ENCODE measurements at regions not wholly inside any gene's neighbourhood (a gene's known extent, or its start where the extent isn't known, plus 50 kb on each side); places are given as distances from the start of the nearest gene placed in this dataset.
A peak's percentile ranks its signal among the peaks of the same experiment; 100 is the strongest.

- H3F3A ChIP-seq (ENCODE audit: insufficient read depth): no peaks in the 10 kb centered on the region
- no peak overlapping the region for H3K9ac ChIP-seq
- H3K4me2 ChIP-seq (ENCODE audit: unreplicated experiment): no peak overlapping the region
- WGBS, 2 experiments (ENCODE audit: low coverage in 1 of 2, low lambda C conversion rate in 2 of 2, missing lambda C conversion rate in 2 of 2): 1 to 9% methylated on average over 6 of the region's 6 CpGs
- no peaks in the 10 kb centered on the region for H4K20me1 ChIP-seq (ENCODE audit: insufficient read depth)
- peak overlapping the region; percentile 48 for H2AFZ ChIP-seq
- no peak for TF ChIP-seq EZH2 (IDR thresholded peaks at IDR 0.05; ENCODE audit: insufficient read depth, poor library complexity, severe bottlenecking)
- no peak for TF ChIP-seq EZH2phosphoT487 (IDR thresholded peaks at IDR 0.05; ENCODE audit: insufficient read depth, low read depth)
- H3K27me3 ChIP-seq (replicated peaks; ENCODE audit: insufficient read depth): no peaks in the 10 kb centered on the region
- no peaks in the 10 kb centered on the region for H3K9me3 ChIP-seq (ENCODE audit: low read depth)
- H3K36me3 ChIP-seq (ENCODE audit: low read depth): no peaks in the 10 kb centered on the region
- no peaks in the 10 kb centered on the region for H3K4me1 ChIP-seq (ENCODE audit: insufficient read depth)
- H3K9me2 ChIP-seq (ENCODE audit: insufficient read depth): no peaks in the 10 kb centered on the region
- no peak overlapping the region for H3K27ac ChIP-seq
- no peak overlapping the region for H3K4me3 ChIP-seq
- no peaks in the 10 kb centered on the region for H3K79me2 ChIP-seq (ENCODE audit: insufficient read depth)
- in situ Hi-C loops (cut with MboI): no loop called here
- no peak for DNase-seq
These were observed 423.6 kb downstream of the HAO1 start for GRCh38 chr20:7516621-7517111.

GRCh38 chr20:7520361-7520760 is 419.9 kb downstream of the HAO1 start:
- no peaks in the 10 kb centered on the region for H3K79me2 ChIP-seq (ENCODE audit: insufficient read depth)
- no peak overlapping the region for H3K9ac ChIP-seq
- H3K36me3 ChIP-seq (ENCODE audit: low read depth): no peaks in the 10 kb centered on the region
- no peak overlapping the region for H3K4me3 ChIP-seq
- no peaks in the 10 kb centered on the region for H3F3A ChIP-seq (ENCODE audit: insufficient read depth)
- 86 to 87% methylated on average over 4 of the region's 4 CpGs for WGBS, 2 experiments (ENCODE audit: low coverage in 1 of 2, low lambda C conversion rate in 2 of 2, missing lambda C conversion rate in 2 of 2)
- H3K27me3 ChIP-seq (replicated peaks; ENCODE audit: insufficient read depth): no peaks in the 10 kb centered on the region
- no peaks in the 10 kb centered on the region for H3K9me3 ChIP-seq (ENCODE audit: low read depth)
- no peak overlapping the region for H3K4me2 ChIP-seq (ENCODE audit: unreplicated experiment)
- no peak overlapping the region for H3K27ac ChIP-seq
- H2AFZ ChIP-seq: no peak overlapping the region
- H4K20me1 ChIP-seq (ENCODE audit: insufficient read depth): no peaks in the 10 kb centered on the region
- no peaks in the 10 kb centered on the region for H3K9me2 ChIP-seq (ENCODE audit: insufficient read depth)
- no peaks in the 10 kb centered on the region for H3K4me1 ChIP-seq (ENCODE audit: insufficient read depth)
- TF ChIP-seq EZH2 (IDR thresholded peaks at IDR 0.05; ENCODE audit: insufficient read depth, poor library complexity, severe bottlenecking) (no peak), EZH2phosphoT487 (IDR thresholded peaks at IDR 0.05; ENCODE audit: insufficient read depth, low read depth) (no peak)
- no peak for DNase-seq
- in situ Hi-C loops (cut with MboI): no loop called here

GRCh38 chr20:7523288-7523687 is 417.0 kb downstream of the HAO1 start:
- in situ Hi-C loops (cut with MboI): no loop called here
- Histone ChIP-seq H3K27me3 (replicated peaks; ENCODE audit: insufficient read depth) (no peaks in the 10 kb centered on the region), H4K20me1 (ENCODE audit: insufficient read depth) (no peaks in the 10 kb centered on the region), H3K9me2 (ENCODE audit: insufficient read depth) (no peaks in the 10 kb centered on the region), H3F3A (ENCODE audit: insufficient read depth) (no peaks in the 10 kb centered on the region), H3K9ac (no peak overlapping the region), H3K79me2 (ENCODE audit: insufficient read depth) (no peaks in the 10 kb centered on the region), H3K9me3 (ENCODE audit: low read depth) (no peaks in the 10 kb centered on the region), H3K27ac (no peak overlapping the region), H3K4me3 (no peak overlapping the region), H2AFZ (no peak overlapping the region), H3K4me1 (ENCODE audit: insufficient read depth) (no peaks in the 10 kb centered on the region), H3K36me3 (ENCODE audit: low read depth) (no peaks in the 10 kb centered on the region), H3K4me2 (ENCODE audit: unreplicated experiment) (no peak overlapping the region)
- TF ChIP-seq EZH2phosphoT487 (IDR thresholded peaks at IDR 0.05; ENCODE audit: insufficient read depth, low read depth): no peak
- TF ChIP-seq EZH2 (IDR thresholded peaks at IDR 0.05; ENCODE audit: insufficient read depth, poor library complexity, severe bottlenecking): no peak
- DNase-seq: no peak

- H3K27ac ChIP-seq: no peak overlapping the region
- H3K4me3 ChIP-seq: no peak overlapping the region
- H3K4me1 ChIP-seq (ENCODE audit: insufficient read depth): no peaks in the 10 kb centered on the region
- H3K4me2 ChIP-seq (ENCODE audit: unreplicated experiment): no peak overlapping the region
- no peak for DNase-seq
- H3F3A ChIP-seq (ENCODE audit: insufficient read depth): no peaks in the 10 kb centered on the region
- in situ Hi-C loops (cut with MboI): no loop called here
- H3K9me2 ChIP-seq (ENCODE audit: insufficient read depth): no peaks in the 10 kb centered on the region
- no peaks in the 10 kb centered on the region for H4K20me1 ChIP-seq (ENCODE audit: insufficient read depth)
- no peaks in the 10 kb centered on the region for H3K79me2 ChIP-seq (ENCODE audit: insufficient read depth)
- no peak overlapping the region for H3K9ac ChIP-seq
- H3K36me3 ChIP-seq (ENCODE audit: low read depth): no peaks in the 10 kb centered on the region
- no peak overlapping the region for H2AFZ ChIP-seq
- no peaks in the 10 kb centered on the region for H3K27me3 ChIP-seq (replicated peaks; ENCODE audit: insufficient read depth)
- TF ChIP-seq EZH2 (IDR thresholded peaks at IDR 0.05; ENCODE audit: insufficient read depth, poor library complexity, severe bottlenecking) (no peak), EZH2phosphoT487 (IDR thresholded peaks at IDR 0.05; ENCODE audit: insufficient read depth, low read depth) (no peak)
- no peaks in the 10 kb centered on the region for H3K9me3 ChIP-seq (ENCODE audit: low read depth)
These were observed 400.2 kb downstream of the HAO1 start for GRCh38 chr20:7540018-7540417.

DNA sequence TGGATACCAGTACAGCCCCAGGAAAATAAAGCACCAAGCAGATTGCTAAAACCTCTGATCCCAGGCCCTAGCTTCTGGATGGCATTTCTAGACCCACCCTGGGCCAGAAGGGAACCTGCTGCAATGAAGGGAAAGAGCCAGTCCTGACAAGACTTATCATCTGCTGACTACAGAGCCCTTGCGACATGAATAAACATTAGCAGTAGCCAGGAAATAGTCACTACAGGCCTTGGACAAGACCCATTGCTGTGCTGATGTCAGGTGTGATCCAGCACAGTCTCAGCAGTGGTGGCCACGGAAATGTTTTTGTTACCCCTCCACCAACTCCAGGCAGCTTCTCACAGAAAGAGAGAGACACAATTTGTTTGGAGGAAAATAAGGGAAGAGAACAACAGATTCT is 399.3 kb downstream of the HAO1 start:
- peak; percentile 0 for DNase-seq

More for the DNA sequence above, 399.3 kb downstream of the HAO1 start:
- Histone ChIP-seq H4K20me1 (ENCODE audit: insufficient read depth) (no peaks in the 10 kb centered on the region), H3K4me2 (ENCODE audit: unreplicated experiment) (no peak overlapping the region), H3K27me3 (replicated peaks; ENCODE audit: insufficient read depth) (no peaks in the 10 kb centered on the region), H3K9ac (no peak overlapping the region), H3K4me3 (no peak overlapping the region), H3K79me2 (ENCODE audit: insufficient read depth) (no peaks in the 10 kb centered on the region), H3K27ac (no peak overlapping the region), H3K9me2 (ENCODE audit: insufficient read depth) (no peaks in the 10 kb centered on the region), H3K9me3 (ENCODE audit: low read depth) (no peaks in the 10 kb centered on the region), H3K4me1 (ENCODE audit: insufficient read depth) (no peaks in the 10 kb centered on the region), H3F3A (ENCODE audit: insufficient read depth) (no peaks in the 10 kb centered on the region), H3K36me3 (ENCODE audit: low read depth) (no peaks in the 10 kb centered on the region), H2AFZ (no peak overlapping the region)
- in situ Hi-C loops (cut with MboI): no loop called here
- TF ChIP-seq EZH2phosphoT487 (IDR thresholded peaks at IDR 0.05; ENCODE audit: insufficient read depth, low read depth): no peak
- no peak for TF ChIP-seq EZH2 (IDR thresholded peaks at IDR 0.05; ENCODE audit: insufficient read depth, poor library complexity, severe bottlenecking)
- 64 to 73% methylated on average over 2 of the region's 2 CpGs for WGBS, 2 experiments (ENCODE audit: low coverage in 1 of 2, low lambda C conversion rate in 2 of 2, missing lambda C conversion rate in 2 of 2)

Data from GM23248 (cell line).